T-cell (primary cell): ENCODE measurements at regions not wholly inside any gene's neighbourhood (a gene's known extent, or its start where the extent isn't known, plus 50 kb on each side); places are given as distances from the start of the nearest gene placed in this dataset.

ENCODE experiments used
- ATAC-seq, 4 experiments: fragments of 200-7000 bp in 3 of 4; fragments of 150-1000 bp in 1 of 4; cut with Tn5 transposase; replicated peaks in 1 of 4; 1 replicate in 3 of 4; 2 replicates in 1 of 4; pipeline ENCODE4 v1.10.0; 2021; ENCODE audit warnings: moderate library complexity in 3 of 4, mild to moderate bottlenecking in 2 of 4, moderate number of reproducible peaks in 1 of 4
- CTCF ChIA-PET, 2 donors: fragments of 300-600 bp; sonication (Branson Sonifier 250); formaldehyde crosslinking; loops; one replicate each; lab custom pipeline; 2022; ENCODE audit warnings: antibody characterized with exemption in 2 of 2; lab: Charles Lee
- POLR2A ChIA-PET, 2 donors: fragments of 300-600 bp; sonication (Branson Sonifier 250); formaldehyde crosslinking; loops; one replicate each; lab custom pipeline; 2022; ENCODE audit warnings: antibody characterized with exemption in 2 of 2; lab: Charles Lee
- DNase-seq, 35 experiments: peaks; one replicate each; pipeline versions ENCODE4 v3.0.0 to v3.0.0-alpha.2; 2013 to 2023
- H3K27ac ChIP-seq: one replicate; pipeline ENCODE4 v1.5.1; 2013; ENCODE audit warnings: low read length
- H3K27me3 ChIP-seq, 2 experiments: replicated peaks in 1 of 2; 1 replicate in 1 of 2; 2 replicates in 1 of 2; pipeline versions ENCODE4 v1.6.1 to v1.7.0; 2013; ENCODE audit warnings: low read length in 1 of 2, mixed read lengths in 1 of 2; ENCODE audit not compliant: control insufficient read depth in 2 of 2, insufficient read depth in 2 of 2; ENCODE audit errors: extremely low read depth in 1 of 2
- H3K36me3 ChIP-seq, 2 donors: 1 replicate in 1 of 2; 2 replicates in 1 of 2; pipeline versions ENCODE4 v1.6.1 to v1.7.0; 2013; ENCODE audit warnings: low read length in 1 of 2; ENCODE audit not compliant: control insufficient read depth in 2 of 2, insufficient read depth in 1 of 2; ENCODE audit errors: extremely low read depth in 1 of 2
- H3K4me1 ChIP-seq, 2 experiments: 1 replicate in 1 of 2; 2 replicates in 1 of 2; pipeline versions ENCODE4 v1.6.1 to v1.7.0; 2013; ENCODE audit warnings: low read length in 2 of 2, mixed read lengths in 1 of 2; ENCODE audit not compliant: insufficient read depth in 2 of 2, control insufficient read depth in 1 of 2; ENCODE audit errors: extremely low read depth in 1 of 2
- H3K4me3 ChIP-seq, 2 donors: 1 replicate in 1 of 2; 2 replicates in 1 of 2; pipeline versions ENCODE4 v1.5.1 to v1.7.0; 2013; ENCODE audit warnings: mild to moderate bottlenecking in 2 of 2, low read length in 1 of 2, moderate library complexity in 1 of 2; ENCODE audit not compliant: control insufficient read depth in 1 of 2; ENCODE audit errors: extremely low read depth in 1 of 2
- H3K9me3 ChIP-seq: 2 replicates; pipeline ENCODE4 v1.7.0; 2013
- H3K27ac Mint-ChIP-seq, 2 donors: one replicate each; pipeline ENCODE4 v1.8.0; 2020 to 2021; ENCODE audit warnings: mild to moderate bottlenecking in 2 of 2, mixed read lengths in 2 of 2
- H3K27me3 Mint-ChIP-seq, 2 donors: one replicate each; pipeline ENCODE4 v1.8.0; 2021 to 2022; ENCODE audit warnings: mixed read lengths in 2 of 2
- H3K36me3 Mint-ChIP-seq: one replicate; pipeline ENCODE4 v1.8.0; 2021; ENCODE audit warnings: mixed read lengths
- H3K4me1 Mint-ChIP-seq, 3 donors: one replicate each; pipeline ENCODE4 v1.8.0; 2020 to 2022; ENCODE audit warnings: mixed read lengths in 3 of 3, mild to moderate bottlenecking in 1 of 3
- H3K4me3 Mint-ChIP-seq, 3 donors: one replicate each; pipeline ENCODE4 v1.8.0; 2020 to 2022; ENCODE audit warnings: mild to moderate bottlenecking in 3 of 3, mixed read lengths in 3 of 3, moderate library complexity in 3 of 3
- H3K9me3 Mint-ChIP-seq, 3 donors: one replicate each; pipeline ENCODE4 v1.8.0; 2020 to 2022; ENCODE audit warnings: mixed read lengths in 3 of 3
- WGBS: methylation state at CpG from one replicate; pipeline ENCODE4 v1.1.5; 2013; ENCODE audit warnings: missing lambda C conversion rate; ENCODE audit not compliant: insufficient coverage; 5-methylcytosine and 5-hydroxymethylcytosine counted together

GRCh38 chr12:111038941-111039340 lies 118.6 kb upstream of the MYL2 start:
- ChIA-PET POLR2A (interaction anchor here in 1 of 2 donors (0.6 kb wide), 1 partner anchor 228 kb away, joined by 4 read pairs; no protein-coding TSS in a partner anchor), CTCF (no interaction called here)
- Histone ChIP-seq H3K27me3 (peaks cover 2 to 44% of the 10 kb centered on the region in 2 experiments), H3K9me3 (no peaks in the 10 kb centered on the region), H3K27ac (no peak overlapping the region), H3K4me3 (no peak overlapping the region), H3K4me1 (peaks cover 0 to 21% of the 10 kb centered on the region in 2 experiments), H3K36me3 (no peaks in the 10 kb centered on the region)
- no peak overlapping the region for H3K27ac Mint-ChIP-seq
- H3K27me3 Mint-ChIP-seq: peaks cover 29 to 39% of the 10 kb centered on the region in 2 donors
- DNase-seq (no peak), ATAC-seq (no peak)
- H3K9me3 Mint-ChIP-seq: no peaks in the 10 kb centered on the region
- WGBS: 32% methylated on average over 5 of the region's 5 CpGs
- no peak overlapping the region for H3K4me3 Mint-ChIP-seq
- no peaks in the 10 kb centered on the region for H3K36me3 Mint-ChIP-seq
- peaks cover 16 to 26% (median 16%) of the 10 kb centered on the region in 3 donors for H3K4me1 Mint-ChIP-seq

GRCh38 chr12:111038077-111038476 lies 117.7 kb upstream of the MYL2 start:
- DNase-seq: no peak
- Histone ChIP-seq H3K36me3 (no peaks in the 10 kb centered on the region), H3K4me3 (no peak overlapping the region), H3K27ac (no peak overlapping the region), H3K9me3 (no peaks in the 10 kb centered on the region), H3K27me3 (peaks cover 2 to 47% of the 10 kb centered on the region in 2 experiments), H3K4me1 (peaks cover 0 to 26% of the 10 kb centered on the region in 2 experiments)
- ChIA-PET POLR2A (no interaction called here), CTCF (no interaction called here)
- no CpG with 5 or more reads among the region's 6 CpGs for WGBS
- H3K4me1 Mint-ChIP-seq: peaks cover 16 to 26% (median 16%) of the 10 kb centered on the region in 3 donors
- H3K9me3 Mint-ChIP-seq: no peaks in the 10 kb centered on the region
- peaks cover 29 to 42% of the 10 kb centered on the region in 2 donors for H3K27me3 Mint-ChIP-seq
- no peak overlapping the region for H3K27ac Mint-ChIP-seq
- no peak overlapping the region for H3K4me3 Mint-ChIP-seq
- no peak for ATAC-seq
- H3K36me3 Mint-ChIP-seq: no peaks in the 10 kb centered on the region

GRCh38 chr12:111037047-111037446 lies 116.7 kb upstream of the MYL2 start:
- H3K9me3 ChIP-seq: no peaks in the 10 kb centered on the region
- no peak overlapping the region for H3K27ac ChIP-seq
- Mint-ChIP-seq H3K27ac (no peak overlapping the region), H3K36me3 (no peaks in the 10 kb centered on the region), H3K27me3 (peaks cover 38 to 52% of the 10 kb centered on the region in 2 donors), H3K4me1 (peaks cover 20 to 32% (median 22%) of the 10 kb centered on the region in 3 donors), H3K9me3 (no peaks in the 10 kb centered on the region), H3K4me3 (peak overlapping the region in 2 of 3 donors; percentile 3 to 88)
- no peaks in the 10 kb centered on the region for H3K36me3 ChIP-seq
- peaks cover 2 to 54% of the 10 kb centered on the region in 2 experiments for H3K27me3 ChIP-seq
- H3K4me1 ChIP-seq: peaks cover 0 to 30% of the 10 kb centered on the region in 2 experiments
- H3K4me3 ChIP-seq: no peak overlapping the region
- ChIA-PET POLR2A (no interaction called here), CTCF (interaction anchor here in 1 of 2 donors (0.7 kb wide), 1 partner anchor 24 kb away, joined by 3 read pairs; no protein-coding TSS in a partner anchor)
- WGBS: 54% methylated on average over 19 of the region's 23 CpGs
- no peak for DNase-seq
- no peak for ATAC-seq

GRCh38 chr12:111035578-111036301 lies 115.4 kb upstream of the MYL2 start:
- DNase-seq (no peak), ATAC-seq (peak in 1 of 4 experiments; percentile 12)
- H3K27ac Mint-ChIP-seq: peak overlapping the region in 1 of 2 donors; percentile 4
- H3K27me3 Mint-ChIP-seq: peaks cover 47 to 65% of the 10 kb centered on the region in 2 donors
- peaks cover 2 to 54% of the 10 kb centered on the region in 2 experiments for H3K27me3 ChIP-seq
- H3K27ac ChIP-seq: no peak overlapping the region
- 5% methylated on average over 27 of the region's 36 CpGs for WGBS
- POLR2A ChIA-PET: no interaction called here
- H3K4me1 ChIP-seq: peaks cover 0 to 30% of the 10 kb centered on the region in 2 experiments
- no peaks in the 10 kb centered on the region for H3K36me3 ChIP-seq
- H3K4me3 ChIP-seq: peak overlapping the region; percentile 10 to 55
- CTCF ChIA-PET: no interaction called here
- peaks cover 20 to 32% (median 22%) of the 10 kb centered on the region in 3 donors for H3K4me1 Mint-ChIP-seq
- no peaks in the 10 kb centered on the region for H3K9me3 ChIP-seq
- peak overlapping the region; percentile 67 to 88 (median 69) for H3K4me3 Mint-ChIP-seq
- no peaks in the 10 kb centered on the region for H3K36me3 Mint-ChIP-seq
- H3K9me3 Mint-ChIP-seq: no peaks in the 10 kb centered on the region

- peak in 1 of 35 experiments; percentile 6 for DNase-seq
- ChIA-PET CTCF (no interaction called here), POLR2A (no interaction called here)
- H3K27ac ChIP-seq: no peak overlapping the region
- ATAC-seq: no peak
- Mint-ChIP-seq H3K9me3 (no peaks in the 10 kb centered on the region), H3K4me1 (peaks cover 20 to 32% (median 22%) of the 10 kb centered on the region in 3 donors), H3K27ac (no peak overlapping the region), H3K27me3 (peaks cover 47 to 70% of the 10 kb centered on the region in 2 donors), H3K4me3 (peak overlapping the region; percentile 67 to 88 (median 69)), H3K36me3 (no peaks in the 10 kb centered on the region)
- 2% methylated on average over 50 of the region's 50 CpGs for WGBS
- peaks cover 0 to 30% of the 10 kb centered on the region in 2 experiments for H3K4me1 ChIP-seq
- no peaks in the 10 kb centered on the region for H3K36me3 ChIP-seq
- H3K27me3 ChIP-seq: peaks cover 2 to 53% of the 10 kb centered on the region in 2 experiments
- peak overlapping the region; percentile 10 to 55 for H3K4me3 ChIP-seq
- H3K9me3 ChIP-seq: no peaks in the 10 kb centered on the region
Observed at GRCh38 chr12:111034886-111035577, 114.7 kb upstream of the MYL2 start.

GRCh38 chr12:111034083-111034885 lies 113.9 kb upstream of the MYL2 start, which contains the start of gene CUX2:
TSS of gene CUX2 (plus strand) at chr12:111034165.
- Mint-ChIP-seq H3K4me3 (peak within 1 kb of the TSS; percentile 67 to 88 (median 69)), H3K36me3 (no peaks in the 10 kb centered on the region), H3K9me3 (no peaks in the 10 kb centered on the region), H3K27ac (no peak within 1 kb of the TSS), H3K27me3 (peaks cover 47 to 72% of the 10 kb centered on the region in 2 donors), H3K4me1 (peaks cover 20 to 32% (median 22%) of the 10 kb centered on the region in 3 donors)
- Histone ChIP-seq H3K27ac (no peak within 1 kb of the TSS), H3K4me1 (peaks cover 0 to 30% of the 10 kb centered on the region in 2 experiments), H3K4me3 (peak within 1 kb of the TSS; percentile 10 to 68), H3K27me3 (peaks cover 2 to 53% of the 10 kb centered on the region in 2 experiments), H3K9me3 (no peaks in the 10 kb centered on the region), H3K36me3 (no peaks in the 10 kb centered on the region)
- ChIA-PET POLR2A (no interaction called here), CTCF (no interaction called here)
- WGBS: 1% methylated on average over 93 of the region's 100 CpGs
- peak in 2 of 4 experiments; percentile 42 to 45 for ATAC-seq
- peak in 1 of 35 experiments; percentile 6 for DNase-seq
